Endodermal cell (in vitro differentiated cells): ENCODE measurements at regions not wholly inside any gene's neighbourhood (a gene's known extent, or its start where the extent isn't known, plus 50 kb on each side); places are given as distances from the start of the nearest gene placed in this dataset.

Source experiments
- DNase-seq: peaks from one replicate; pipeline ENCODE4 v3.0.0-alpha.2; 2017
- H3K27ac ChIP-seq: 2 replicates; pipeline ENCODE4 v1.5.1; 2013; ENCODE audit warnings: mild to moderate bottlenecking, low read depth, low read length, moderate library complexity
- H3K27me3 ChIP-seq: 2 replicates; pipeline ENCODE4 v1.6.1; 2013; ENCODE audit warnings: mild to moderate bottlenecking, low read length, moderate library complexity; ENCODE audit not compliant: insufficient read depth, control insufficient read depth, poor library complexity, severe bottlenecking
- H3K36me3 ChIP-seq: 2 replicates; pipeline ENCODE4 v1.7.0; 2013; ENCODE audit warnings: mild to moderate bottlenecking, low read length, moderate library complexity; ENCODE audit not compliant: control insufficient read depth, insufficient read depth
- H3K4me1 ChIP-seq: one replicate; pipeline ENCODE4 v1.7.0; 2013; ENCODE audit warnings: low read length; ENCODE audit not compliant: control insufficient read depth, insufficient read depth
- H3K4me3 ChIP-seq: 2 replicates; pipeline ENCODE4 v1.5.1; 2013; ENCODE audit warnings: mild to moderate bottlenecking, low read length, moderate library complexity
- H3K9ac ChIP-seq: 2 replicates; pipeline ENCODE4 v1.6.1; 2013; ENCODE audit warnings: mild to moderate bottlenecking, low read length, moderate library complexity; ENCODE audit not compliant: poor library complexity, severe bottlenecking; ENCODE audit errors: extremely low read depth
- H3K9me3 ChIP-seq: 2 replicates; pipeline ENCODE4 v1.6.1; 2013; ENCODE audit warnings: mild to moderate bottlenecking, low read length, moderate library complexity; ENCODE audit not compliant: control insufficient read depth
- H3K27ac Mint-ChIP-seq: 2 replicates; pipeline ENCODE4 v1.8.0; 2020; ENCODE audit warnings: mixed read lengths
- H3K27me3 Mint-ChIP-seq: 2 replicates; pipeline ENCODE4 v1.8.0; 2021; ENCODE audit warnings: mild to moderate bottlenecking, mixed read lengths; ENCODE audit not compliant: insufficient read depth
- H3K36me3 Mint-ChIP-seq: 2 replicates; pipeline ENCODE4 v1.8.0; 2020; ENCODE audit warnings: low read depth, mixed read lengths
- H3K4me1 Mint-ChIP-seq: 2 replicates; pipeline ENCODE4 v1.8.0; 2020; ENCODE audit warnings: mixed read lengths
- H3K4me3 Mint-ChIP-seq: 2 replicates; pipeline ENCODE4 v1.8.0; 2020; ENCODE audit warnings: mild to moderate bottlenecking, moderate library complexity, mixed read lengths
- H3K9me3 Mint-ChIP-seq: 2 replicates; pipeline ENCODE4 v1.8.0; 2020; ENCODE audit warnings: mild to moderate bottlenecking, mixed read lengths
- CTCF ChIP-seq: fragments of 200-600 bp; sonication (generic); conservative IDR thresholded peaks from 2 replicates; pipeline ENCODE4 v1.5.0; 2021; ENCODE audit warnings: antibody characterized with exemption, mild to moderate bottlenecking
- WGBS, 2 experiments: methylation state at CpG; one replicate each; pipeline versions ENCODE4 v1.1.5 to v1.1.7; 2013; ENCODE audit warnings: missing lambda C conversion rate in 2 of 2, mixed read lengths in 1 of 2; ENCODE audit not compliant: insufficient coverage in 1 of 2, insufficient read length in 1 of 2; 5-methylcytosine and 5-hydroxymethylcytosine counted together

- Mint-ChIP-seq H3K4me3 (no peak overlapping the region), H3K4me1 (peaks cover 27% of the 10 kb centered on the region), H3K27ac (no peak overlapping the region), H3K27me3 (peaks cover 14% of the 10 kb centered on the region), H3K36me3 (no peaks in the 10 kb centered on the region), H3K9me3 (no peaks in the 10 kb centered on the region)
- Histone ChIP-seq H3K27me3 (peaks cover 9% of the 10 kb centered on the region), H3K9me3 (no peaks in the 10 kb centered on the region), H3K36me3 (no peaks in the 10 kb centered on the region), H3K9ac (no peak overlapping the region), H3K27ac (no peak overlapping the region), H3K4me1 (peaks cover 13% of the 10 kb centered on the region), H3K4me3 (no peak overlapping the region)
- 85 to 92% methylated on average over 8 to 10 of the region's 10 CpGs for WGBS, 2 experiments
- no peak for TF ChIP-seq CTCF
- DNase-seq = no peak
Observed at GRCh38 chr10:8272794-8273425, 218.4 kb downstream of the GATA3 start.

GRCh38 chr10:8273749-8274148, 219.3 kb downstream of the GATA3 start:
- H3K27me3 ChIP-seq = peaks cover 9% of the 10 kb centered on the region
- no peaks in the 10 kb centered on the region for H3K36me3 Mint-ChIP-seq
- no peak overlapping the region for H3K9ac ChIP-seq
- H3K27ac Mint-ChIP-seq = no peak overlapping the region
- H3K36me3 ChIP-seq = no peaks in the 10 kb centered on the region
- H3K9me3 Mint-ChIP-seq = no peaks in the 10 kb centered on the region
- TF ChIP-seq CTCF = no peak
- DNase-seq = no peak
- H3K9me3 ChIP-seq = no peaks in the 10 kb centered on the region
- no peak overlapping the region for H3K4me3 Mint-ChIP-seq
- peaks cover 14% of the 10 kb centered on the region for H3K27me3 Mint-ChIP-seq
- no peak overlapping the region for H3K4me3 ChIP-seq
- H3K4me1 Mint-ChIP-seq = peaks cover 27% of the 10 kb centered on the region
- 74% methylated on average over 1 of the region's 2 CpGs; no CpG with 5 or more reads in 1 of the 2 experiments for WGBS, 2 experiments
- peaks cover 13% of the 10 kb centered on the region for H3K4me1 ChIP-seq
- H3K27ac ChIP-seq = no peak overlapping the region

DNA sequence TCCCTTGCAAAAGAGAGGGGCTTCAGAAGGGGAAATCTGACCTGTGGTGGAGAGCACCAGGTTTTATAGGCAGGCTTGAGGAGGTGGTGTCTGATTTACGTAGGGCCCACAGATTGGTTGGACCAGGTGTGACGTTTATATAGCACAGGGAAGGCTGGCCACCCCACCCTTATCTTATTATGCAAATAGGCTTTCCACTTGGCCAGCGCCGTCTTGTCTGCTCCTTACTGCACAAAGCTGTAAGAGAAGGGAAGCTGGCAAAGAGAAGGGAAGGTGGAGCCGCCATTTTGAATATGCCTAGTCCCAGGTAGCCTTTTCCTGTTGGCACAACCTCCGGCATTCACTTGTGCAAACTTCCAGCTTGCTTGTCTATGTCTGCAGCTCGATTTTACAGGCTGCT, 221.4 kb downstream of the GATA3 start:
- H3K9ac ChIP-seq = no peak overlapping the region
- peaks cover 15% of the 10 kb centered on the region for H3K27me3 Mint-ChIP-seq
- no peak overlapping the region for H3K27ac Mint-ChIP-seq
- no peak overlapping the region for H3K27ac ChIP-seq
- peaks cover 13% of the 10 kb centered on the region for H3K4me1 ChIP-seq
- H3K4me3 Mint-ChIP-seq = no peak overlapping the region
- no peak overlapping the region for H3K4me3 ChIP-seq
- 92 to 100% methylated on average over 2 to 7 of the region's 7 CpGs for WGBS, 2 experiments
- H3K9me3 Mint-ChIP-seq = no peaks in the 10 kb centered on the region
- peaks cover 27% of the 10 kb centered on the region for H3K4me1 Mint-ChIP-seq
- no peak for TF ChIP-seq CTCF
- no peaks in the 10 kb centered on the region for H3K9me3 ChIP-seq
- peaks cover 9% of the 10 kb centered on the region for H3K27me3 ChIP-seq
- H3K36me3 ChIP-seq = no peaks in the 10 kb centered on the region
- DNase-seq = no peak
- H3K36me3 Mint-ChIP-seq = no peaks in the 10 kb centered on the region
